Testis (tissue), 2 donors: ENCODE measurements at regions not wholly inside any gene's neighbourhood (a gene's known extent, or its start where the extent isn't known, plus 50 kb on each side); places are given as distances from the start of the nearest gene placed in this dataset.

Experiments used
- CTCF ChIP-seq, 3 experiments: fragments of 450-650 bp in 2 of 3; fragments of 200-600 bp in 1 of 3; sonication (generic) in 1 of 3; IDR thresholded peaks; one replicate each; pipeline ENCODE4 v1.5.1; 2016 to 2019; ENCODE audit warnings: antibody characterized with exemption in 3 of 3, mild to moderate bottlenecking in 2 of 3, moderate library complexity in 1 of 3
- POLR2A ChIP-seq: fragments of 450-650 bp; IDR thresholded peaks from one replicate; pipeline ENCODE4 v1.6.1; 2017; ENCODE audit warnings: antibody characterized with exemption, mild to moderate bottlenecking, moderate library complexity

- no peak for TF ChIP-seq CTCF (IDR thresholded peaks at IDR 0.05)
- TF ChIP-seq POLR2A = no peak
Measured at GRCh38 chr11:128357073-128357472, 230.3 kb downstream of the ETS1 start.
